OCI-LY7 (cell line): ENCODE measurements at regions not wholly inside any gene's neighbourhood (a gene's known extent, or its start where the extent isn't known, plus 50 kb on each side); places are given as distances from the start of the nearest gene placed in this dataset.

Experiments used
- BruUV-seq: library from RNA; stranded (reverse); fragments of 400-500 nt; replicated peaks from 2 replicates; lab custom pipeline; 2021; lab: Mats Ljungman, UMichigan
- CTCF ChIA-PET: fragments of 300-600 bp; sonication (Branson Sonifier 250); formaldehyde crosslinking; loops from one replicate; lab custom pipeline; 2022; ENCODE audit warnings: antibody characterized with exemption; ENCODE audit not compliant: unreplicated experiment; lab: Charles Lee
- POLR2A ChIA-PET: fragments of 300-600 bp; sonication (Branson Sonifier 250); formaldehyde crosslinking; loops from one replicate; lab custom pipeline; 2022; ENCODE audit warnings: antibody characterized with exemption; lab: Charles Lee
- DNase-seq: peaks from one replicate; pipeline ENCODE4 v3.0.0-alpha.2; 2015; ENCODE audit warnings: low spot score
- H2AFZ ChIP-seq: fragments of 200-600 bp; sonication (generic), shearing (Covaris generic); 2 replicates; pipeline ENCODE4 v1.6.1; 2014; ENCODE audit warnings: mild to moderate bottlenecking, antibody characterized with exemption, low read length, moderate library complexity
- H3K27ac ChIP-seq: fragments of 200-600 bp; sonication (generic); 2 replicates; pipeline ENCODE4 v1.5.1; 2014; ENCODE audit warnings: mixed run types, low read depth, mild to moderate bottlenecking, moderate library complexity, low read length, inconsistent platforms; ENCODE audit not compliant: poor library complexity, severe bottlenecking
- H3K36me3 ChIP-seq: fragments of 200-600 bp; sonication (generic); 2 replicates; pipeline ENCODE4 v1.6.1; 2014; ENCODE audit warnings: mild to moderate bottlenecking, antibody characterized with exemption, low read length, moderate library complexity, mixed read lengths; ENCODE audit not compliant: insufficient read depth
- H3K4me1 ChIP-seq: fragments of 200-600 bp; sonication (generic); 2 replicates; pipeline ENCODE4 v1.5.1; 2014; ENCODE audit warnings: mild to moderate bottlenecking, low read length; ENCODE audit not compliant: insufficient read depth, poor library complexity, severe bottlenecking
- H3K4me2 ChIP-seq: fragments of 200-600 bp; sonication (generic); 2 replicates; pipeline ENCODE4 v1.6.1; 2014; ENCODE audit warnings: mild to moderate bottlenecking, low read length
- H3K4me3 ChIP-seq: fragments of 200-600 bp; sonication (generic); 2 replicates; pipeline ENCODE4 v1.5.1; 2014; ENCODE audit warnings: mild to moderate bottlenecking, low read depth, low read length; ENCODE audit not compliant: poor library complexity, severe bottlenecking
- H3K79me2 ChIP-seq: fragments of 200-600 bp; sonication (generic); 2 replicates; pipeline ENCODE4 v1.6.1; 2016; ENCODE audit warnings: low read depth, mild to moderate bottlenecking, low read length, moderate library complexity, mixed read lengths; ENCODE audit not compliant: insufficient read depth
- H3K9me2 ChIP-seq: fragments of 200-600 bp; sonication (generic); 2 replicates; pipeline ENCODE4 v1.6.1; 2016; ENCODE audit warnings: mild to moderate bottlenecking, low read length, mixed read lengths; ENCODE audit not compliant: insufficient read depth
- H3K9me3 ChIP-seq: fragments of 200-600 bp; sonication (generic); 2 replicates; pipeline ENCODE4 v1.6.1; 2014; ENCODE audit warnings: mild to moderate bottlenecking, mixed run types, low read length, mixed read lengths
- H4K20me1 ChIP-seq: fragments of 200-600 bp; sonication (generic); 2 replicates; pipeline ENCODE4 v1.6.1; 2014; ENCODE audit warnings: mild to moderate bottlenecking, antibody characterized with exemption, low read length, moderate library complexity, mixed read lengths; ENCODE audit not compliant: insufficient read depth
- EZH2phosphoT487 ChIP-seq: fragments of 200-600 bp; sonication (generic); IDR thresholded peaks from 2 replicates; pipeline ENCODE4 v1.6.1; 2018; ENCODE audit warnings: low read depth, borderline replicate concordance, mild to moderate bottlenecking, mixed run types, antibody characterized with exemption, low read length, moderate library complexity, mixed read lengths
- intact Hi-C: fragments of 100-400 bp; cut with micrococcal nuclease; formaldehyde crosslinking; loops from one replicate; pipeline ENCODE4 v1.10.0; 2022; ENCODE audit not compliant: unreplicated experiment
- TF ChIP-seq, protein P1 (sequence below): fragments of 200-600 bp; sonication (generic); conservative IDR thresholded peaks from 2 replicates; pipeline ENCODE4 v1.5.1; 2014; ENCODE audit warnings: mild to moderate bottlenecking, antibody characterized with exemption, low read length, moderate library complexity, mixed read lengths

DNA sequence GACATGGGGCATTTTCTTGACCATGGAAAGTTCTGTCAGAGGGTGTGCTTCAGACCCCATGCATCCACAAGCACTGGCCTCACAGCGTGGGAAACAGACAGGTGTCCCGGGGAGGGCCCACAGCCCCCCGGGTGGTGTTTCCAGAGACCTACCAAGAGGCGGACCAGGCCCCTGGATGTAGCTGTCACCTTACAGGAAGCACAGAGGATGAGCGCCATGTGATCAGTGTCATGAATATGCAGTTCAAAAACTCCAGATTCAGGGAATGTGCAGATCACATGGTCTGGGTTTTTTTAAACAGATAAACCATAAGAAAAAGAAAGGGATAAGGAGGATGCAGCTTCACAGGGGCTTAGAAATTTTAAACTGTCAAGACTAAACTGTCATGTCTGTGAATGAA, 61.0 kb upstream of the SPATA13 start:
- POLR2A ChIA-PET: interaction anchor here (1.0 kb wide), 1 partner anchor 91 kb away, joined by 3 read pairs; no protein-coding TSS in a partner anchor
- TF ChIP-seq, protein P1, sequence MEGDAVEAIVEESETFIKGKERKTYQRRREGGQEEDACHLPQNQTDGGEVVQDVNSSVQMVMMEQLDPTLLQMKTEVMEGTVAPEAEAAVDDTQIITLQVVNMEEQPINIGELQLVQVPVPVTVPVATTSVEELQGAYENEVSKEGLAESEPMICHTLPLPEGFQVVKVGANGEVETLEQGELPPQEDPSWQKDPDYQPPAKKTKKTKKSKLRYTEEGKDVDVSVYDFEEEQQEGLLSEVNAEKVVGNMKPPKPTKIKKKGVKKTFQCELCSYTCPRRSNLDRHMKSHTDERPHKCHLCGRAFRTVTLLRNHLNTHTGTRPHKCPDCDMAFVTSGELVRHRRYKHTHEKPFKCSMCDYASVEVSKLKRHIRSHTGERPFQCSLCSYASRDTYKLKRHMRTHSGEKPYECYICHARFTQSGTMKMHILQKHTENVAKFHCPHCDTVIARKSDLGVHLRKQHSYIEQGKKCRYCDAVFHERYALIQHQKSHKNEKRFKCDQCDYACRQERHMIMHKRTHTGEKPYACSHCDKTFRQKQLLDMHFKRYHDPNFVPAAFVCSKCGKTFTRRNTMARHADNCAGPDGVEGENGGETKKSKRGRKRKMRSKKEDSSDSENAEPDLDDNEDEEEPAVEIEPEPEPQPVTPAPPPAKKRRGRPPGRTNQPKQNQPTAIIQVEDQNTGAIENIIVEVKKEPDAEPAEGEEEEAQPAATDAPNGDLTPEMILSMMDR: no peak
- no peak for TF ChIP-seq EZH2phosphoT487
- Histone ChIP-seq H4K20me1 (no peaks in the 10 kb centered on the region), H3K36me3 (no peaks in the 10 kb centered on the region), H3K79me2 (no peaks in the 10 kb centered on the region), H3K27ac (no peak overlapping the region), H3K9me3 (no peaks in the 10 kb centered on the region), H3K4me1 (peaks cover 3% of the 10 kb centered on the region), H3K4me2 (no peak overlapping the region), H2AFZ (no peak overlapping the region), H3K4me3 (no peak overlapping the region), H3K9me2 (no peaks in the 10 kb centered on the region)
- intact Hi-C loops: no loop called here
- CTCF ChIA-PET: no interaction called here
- DNase-seq: no peak
- BruUV-seq: no TSS peak

DNA sequence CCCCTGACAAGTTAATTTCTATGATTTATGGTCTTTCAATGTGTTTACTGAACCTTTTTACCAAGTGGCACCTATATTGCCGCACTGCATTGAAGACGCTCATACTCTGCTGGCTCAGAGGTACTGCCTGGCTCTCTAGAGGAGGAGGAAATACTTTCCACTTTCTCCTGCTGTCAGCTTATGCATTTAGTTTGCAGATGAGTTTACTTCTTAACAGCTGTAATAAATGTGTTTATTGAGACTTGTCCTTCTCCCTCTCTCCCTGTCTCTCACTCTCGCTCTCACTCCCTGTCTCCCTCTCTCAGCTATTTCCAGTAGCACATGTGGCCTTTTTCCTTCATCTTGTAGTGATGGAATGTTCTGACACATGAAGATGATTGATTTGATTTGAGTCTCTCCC, 60.3 kb upstream of the SPATA13 start:
- Histone ChIP-seq H3K4me2 (no peak overlapping the region), H3K36me3 (no peaks in the 10 kb centered on the region), H3K4me3 (no peak overlapping the region), H4K20me1 (no peaks in the 10 kb centered on the region), H2AFZ (no peak overlapping the region), H3K9me3 (no peaks in the 10 kb centered on the region), H3K9me2 (no peaks in the 10 kb centered on the region), H3K27ac (no peak overlapping the region), H3K79me2 (no peaks in the 10 kb centered on the region), H3K4me1 (peaks cover 9% of the 10 kb centered on the region)
- CTCF ChIA-PET: interaction anchor here (0.6 kb wide), 1 partner anchor 170 kb away, joined by 3 read pairs; no protein-coding TSS in a partner anchor
- intact Hi-C loops: no loop called here
- POLR2A ChIA-PET: interaction anchor here (0.7 to 1.0 kb wide), 2 partner anchors 15 to 91 kb away, joined by 3 read pairs; no protein-coding TSS in a partner anchor
- TF ChIP-seq, protein P1: no peak
- TF ChIP-seq EZH2phosphoT487: no peak
- no peak for DNase-seq
- BruUV-seq: no TSS peak

DNA sequence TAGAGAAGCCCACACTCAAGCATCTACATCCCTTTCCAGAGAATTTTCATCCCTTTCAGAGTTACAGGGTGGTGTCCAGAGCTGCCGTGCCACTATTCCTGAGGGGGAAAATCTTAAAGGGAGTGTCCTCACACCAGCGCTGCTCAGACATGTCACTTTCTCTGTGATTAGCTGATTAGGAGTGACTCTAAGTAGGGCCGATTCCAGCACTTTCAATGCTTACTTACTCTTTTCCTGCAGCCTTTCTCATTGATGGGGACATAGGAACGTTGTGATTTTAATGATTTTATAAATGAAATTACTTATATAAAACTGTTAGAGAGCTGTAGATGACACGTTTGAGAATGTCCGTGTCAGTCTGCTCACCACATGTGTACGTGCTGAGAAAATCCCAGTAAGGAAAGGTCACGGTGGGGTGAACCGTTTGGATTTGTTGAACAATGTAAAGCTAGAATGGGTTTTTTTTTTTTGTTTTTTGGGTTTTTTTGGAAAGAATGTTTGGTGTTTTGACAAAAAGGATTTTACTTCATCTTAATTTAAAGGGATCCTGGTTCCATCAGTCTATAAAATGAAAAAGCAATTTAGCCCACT, 56.6 kb upstream of the SPATA13 start:
- H4K20me1 ChIP-seq: no peaks in the 10 kb centered on the region
- CTCF ChIA-PET: no interaction called here
- intact Hi-C loops: no loop called here
- no peak overlapping the region for H3K27ac ChIP-seq
- H3K4me2 ChIP-seq: no peak overlapping the region
- H3K79me2 ChIP-seq: no peaks in the 10 kb centered on the region
- no peak overlapping the region for H2AFZ ChIP-seq
- peaks cover 9% of the 10 kb centered on the region for H3K4me1 ChIP-seq
- no peaks in the 10 kb centered on the region for H3K9me2 ChIP-seq
- H3K36me3 ChIP-seq: no peaks in the 10 kb centered on the region
- BruUV-seq: no TSS peak
- TF ChIP-seq, protein P1: no peak
- POLR2A ChIA-PET: interaction anchor here (0.6 to 2.2 kb wide), 6 partner anchors 14 to 524 kb away, joined by 3 to 9 read pairs (median 4); no protein-coding TSS in a partner anchor
- no peak overlapping the region for H3K4me3 ChIP-seq
- no peak for DNase-seq
- H3K9me3 ChIP-seq: no peaks in the 10 kb centered on the region
